GM21529 (cell line): ENCODE measurements at regions not wholly inside any gene's neighbourhood (a gene's known extent, or its start where the extent isn't known, plus 50 kb on each side); places are given as distances from the start of the nearest gene placed in this dataset.

ENCODE experiments used
- ATAC-seq: cut with Tn5 transposase; IDR thresholded peaks from one replicate; pipeline ENCODE4 v1.9.1; 2021; ENCODE audit not compliant: unreplicated experiment

- ATAC-seq, result peak; percentile 69
Measured at GRCh38 chr10:6781133-6781770, 201.2 kb upstream of the PRKCQ start.

- ATAC-seq, result peak; percentile 58
Measured at GRCh38 chr10:6780008-6780677, 200.1 kb upstream of the PRKCQ start.

GRCh38 chr10:6778992-6779701, 199.1 kb upstream of the PRKCQ start:
- ATAC-seq, result no peak

- ATAC-seq, result no peak
Measured at GRCh38 chr10:6776170-6776569, 196.1 kb upstream of the PRKCQ start.

- ATAC-seq, result no peak
Measured at GRCh38 chr10:6774406-6774805, 194.3 kb upstream of the PRKCQ start.

GRCh38 chr10:6771331-6771730, 191.3 kb upstream of the PRKCQ start:
- ATAC-seq, result no peak

- no peak for ATAC-seq
Measured at GRCh38 chr10:6770846-6771245, 190.8 kb upstream of the PRKCQ start.

- ATAC-seq, result peak; percentile 78
Measured at GRCh38 chr10:6769704-6770417, 189.8 kb upstream of the PRKCQ start.

GRCh38 chr10:6766131-6766801, 186.2 kb upstream of the PRKCQ start:
- ATAC-seq, result no peak

- ATAC-seq, result no peak
Measured at GRCh38 chr10:6763423-6763822, 183.3 kb upstream of the PRKCQ start.

GRCh38 chr10:6763001-6763400, 182.9 kb upstream of the PRKCQ start:
- ATAC-seq, result no peak

GRCh38 chr10:6759961-6760360, 179.9 kb upstream of the PRKCQ start:
- no peak for ATAC-seq

- ATAC-seq, result no peak
Measured at GRCh38 chr10:6757158-6757557, 177.1 kb upstream of the PRKCQ start.

- ATAC-seq, result no peak
Measured at GRCh38 chr10:6756716-6757115, 176.6 kb upstream of the PRKCQ start.

- peak; percentile 47 for ATAC-seq
Measured at GRCh38 chr10:6755781-6756460, 175.8 kb upstream of the PRKCQ start.

- no peak for ATAC-seq
Measured at GRCh38 chr10:6753644-6754043, 173.6 kb upstream of the PRKCQ start.

- no peak for ATAC-seq
Measured at GRCh38 chr10:6751363-6751762, 171.3 kb upstream of the PRKCQ start.

GRCh38 chr10:6748981-6749635, 169.0 kb upstream of the PRKCQ start:
- no peak for ATAC-seq

- no peak for ATAC-seq
Measured at GRCh38 chr10:6748029-6748428, 168.0 kb upstream of the PRKCQ start.

GRCh38 chr10:6746782-6747181, 166.7 kb upstream of the PRKCQ start:
- ATAC-seq, result no peak
